Inflammatory macrophage treated with lipopolysaccharide for 1 hour (primary cell): ENCODE measurements at regions not wholly inside any gene's neighbourhood (a gene's known extent, or its start where the extent isn't known, plus 50 kb on each side); places are given as distances from the start of the nearest gene placed in this dataset.

Experiments used
- DNase-seq, 2 donors: peaks; one replicate each; pipeline ENCODE4 v3.0.0-alpha.2; 2020 to 2022

DNA sequence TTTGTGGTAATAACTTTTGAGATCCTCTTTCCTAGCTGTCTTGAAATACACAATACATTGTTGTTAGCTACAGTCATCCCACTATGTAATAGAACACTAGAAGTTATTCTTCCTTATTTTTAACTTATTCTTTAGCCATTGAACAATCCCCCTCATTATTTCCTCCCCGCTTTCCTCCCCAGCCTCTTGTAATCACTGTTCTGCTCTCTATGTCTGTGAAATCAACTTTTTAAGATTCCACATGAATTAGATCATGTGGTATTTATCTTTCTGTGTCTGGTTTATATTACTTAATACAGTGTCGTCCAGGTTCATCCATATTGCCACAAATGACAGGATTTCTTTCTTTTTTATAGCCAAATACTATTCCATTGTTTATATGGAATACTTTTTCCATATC lies 72.9 kb downstream of the SLC10A2 start:
- DNase-seq: no peak

DNA sequence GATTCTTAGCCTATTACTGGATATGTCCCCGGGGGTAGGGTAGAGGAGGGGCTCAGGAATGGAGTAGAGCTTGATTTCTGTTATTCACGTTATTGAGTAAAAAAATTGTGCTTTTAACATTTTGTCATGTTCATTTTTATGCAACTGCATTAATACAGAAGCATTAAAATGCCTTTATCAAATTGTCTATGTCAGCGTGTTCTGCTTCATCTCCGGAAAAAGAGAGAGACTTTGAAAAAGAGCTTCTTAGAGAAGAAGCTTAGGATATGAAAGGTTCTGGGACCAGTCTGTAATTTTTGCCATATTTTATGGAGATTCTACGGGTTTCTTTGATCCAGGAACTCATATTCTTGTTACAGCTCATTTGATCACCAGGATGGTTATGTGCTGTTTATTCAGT lies 82.0 kb downstream of the SLC10A2 start:
- DNase-seq: no peak

DNA sequence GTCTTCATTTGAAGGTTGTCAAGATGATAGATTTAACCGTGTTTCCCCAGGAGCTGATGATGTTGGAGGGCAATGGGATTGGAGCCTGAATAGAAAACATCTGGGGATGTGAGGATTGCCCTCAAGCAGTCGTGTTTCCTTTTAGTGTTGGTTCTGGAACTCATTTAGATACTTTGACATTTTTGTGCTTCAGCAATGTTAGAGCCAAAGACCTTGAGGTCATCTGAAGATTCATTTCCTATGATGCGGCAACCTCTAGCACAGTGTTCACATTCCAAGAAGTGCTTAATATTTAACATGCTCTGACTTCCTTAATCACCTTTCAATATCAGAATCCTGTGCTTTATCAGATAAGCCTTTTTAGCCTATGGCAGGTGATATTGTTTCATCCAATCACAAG lies 82.7 kb downstream of the SLC10A2 start:
- DNase-seq: no peak

DNA sequence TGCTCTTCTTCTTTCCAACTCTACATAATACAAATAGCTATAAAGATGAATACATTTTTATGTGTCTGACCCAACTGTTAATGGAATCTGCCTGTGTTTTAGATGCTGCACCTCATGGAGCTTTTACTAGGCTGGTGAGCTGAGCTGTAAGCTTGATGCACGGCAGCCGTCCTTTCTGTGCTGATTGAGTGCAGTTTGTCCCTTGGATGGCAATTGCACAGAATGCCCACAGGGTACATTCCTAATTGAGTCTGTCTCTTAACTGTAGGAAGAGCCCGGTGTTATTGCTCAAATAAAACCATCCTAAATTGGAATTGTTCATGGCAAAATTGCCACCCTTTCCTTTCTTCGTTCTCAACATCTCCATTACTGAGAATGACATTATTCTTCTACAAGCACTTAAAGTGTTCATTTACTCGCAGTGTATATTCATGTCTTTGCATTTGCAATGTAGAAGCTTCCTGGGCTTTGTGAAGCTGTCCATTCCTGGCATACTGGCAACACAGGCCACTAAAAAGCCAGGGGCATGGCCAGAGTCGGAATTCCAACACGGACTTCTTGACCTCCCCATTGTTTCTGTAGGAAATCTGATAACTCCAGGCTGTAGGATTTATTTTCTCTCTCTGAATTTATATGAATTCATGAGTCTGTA lies 85.8 kb downstream of the SLC10A2 start:
- no peak for DNase-seq

DNA sequence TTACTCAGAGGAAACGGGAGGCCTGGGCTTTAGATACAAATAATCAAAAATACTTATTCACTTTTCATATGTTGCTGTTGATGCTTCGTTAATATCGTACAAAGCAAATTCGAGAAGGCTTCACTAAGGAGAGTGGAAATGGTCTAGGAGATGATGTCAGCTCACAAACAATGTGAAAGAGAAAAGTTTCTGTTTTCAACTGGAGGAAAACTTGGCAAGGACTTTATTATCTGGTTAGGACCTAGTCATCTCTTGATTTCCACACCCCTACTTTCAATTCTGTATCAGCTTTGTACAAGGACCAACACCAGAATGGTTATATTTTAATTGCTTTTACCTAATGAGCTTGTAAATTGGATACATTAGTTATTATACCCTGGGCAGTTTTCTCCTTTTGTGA lies 88.0 kb downstream of the SLC10A2 start:
- no peak for DNase-seq

DNA sequence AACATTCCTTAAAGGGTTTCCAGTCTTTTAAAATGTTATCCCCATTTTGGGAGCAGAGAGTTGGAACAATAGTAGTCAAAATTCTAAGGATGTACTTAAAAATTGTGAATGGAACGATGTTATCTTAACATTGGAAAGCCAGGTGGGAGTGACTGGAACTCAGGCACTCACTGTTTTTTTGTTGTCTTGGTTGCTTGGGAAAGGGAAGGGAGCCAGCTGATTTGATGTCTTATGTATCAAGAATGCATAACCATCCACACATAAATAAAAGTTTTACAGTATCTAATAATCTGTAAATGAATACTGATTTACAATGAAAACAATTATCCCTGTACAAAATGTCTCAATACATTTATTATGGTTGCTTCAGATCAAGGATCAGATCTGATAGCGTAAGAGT lies 88.7 kb downstream of the SLC10A2 start:
- DNase-seq: no peak

DNA sequence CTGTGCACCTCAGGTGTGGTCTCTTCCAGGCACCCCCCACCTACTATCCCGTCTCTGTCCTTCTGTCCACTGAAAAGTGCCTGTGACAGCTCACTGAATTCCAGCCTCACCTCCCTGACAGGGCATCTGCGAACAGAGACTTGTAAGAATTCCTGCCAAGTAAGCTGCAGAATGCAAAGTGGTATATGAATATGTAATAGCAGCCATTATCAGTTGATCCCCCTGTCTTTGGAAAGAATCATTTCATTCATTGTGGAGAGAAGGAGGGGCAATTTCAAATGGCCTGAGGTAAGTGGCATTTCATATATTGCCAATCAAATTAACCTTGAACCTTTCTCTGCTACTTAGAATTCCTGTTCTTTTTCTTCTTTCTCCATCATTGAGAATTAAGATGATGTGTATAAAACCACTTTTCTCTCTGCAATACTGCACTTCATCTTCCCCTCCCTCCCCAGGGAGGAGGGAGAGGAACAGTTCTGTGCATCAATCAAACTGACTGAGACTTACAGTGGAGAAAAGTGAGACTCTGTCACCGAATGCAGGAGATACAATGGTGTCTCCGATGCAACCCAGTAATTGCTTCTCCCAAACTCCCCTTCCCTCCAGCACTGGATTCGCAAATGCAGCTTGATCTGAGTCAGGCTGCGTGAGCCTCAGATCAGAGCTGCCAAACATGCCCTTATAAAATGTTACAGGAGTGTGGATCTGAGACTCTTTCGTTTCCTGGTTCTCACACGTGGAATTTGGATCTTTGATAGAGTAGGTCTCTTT lies 91.7 kb downstream of the SLC10A2 start:
- DNase-seq: no peak

DNA sequence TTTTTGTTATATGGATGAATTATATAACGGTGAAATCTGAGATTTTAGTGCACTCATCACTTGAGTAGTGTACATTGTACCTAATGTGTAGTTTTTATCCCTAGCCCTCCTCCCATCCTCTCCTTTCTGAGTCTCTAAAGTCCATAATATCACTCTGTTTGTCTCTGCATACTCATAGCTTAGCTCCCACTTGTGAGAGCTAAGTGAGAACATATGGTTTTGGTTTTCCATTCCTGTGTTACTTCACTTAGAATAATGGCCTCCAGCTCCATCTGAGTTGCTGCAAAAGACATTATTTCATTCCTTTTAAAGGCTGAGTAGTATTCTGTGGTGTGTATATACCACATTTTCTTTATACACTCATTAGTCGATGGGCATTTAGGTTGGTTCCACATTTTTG lies 94.0 kb downstream of the SLC10A2 start:
- DNase-seq: no peak

DNA sequence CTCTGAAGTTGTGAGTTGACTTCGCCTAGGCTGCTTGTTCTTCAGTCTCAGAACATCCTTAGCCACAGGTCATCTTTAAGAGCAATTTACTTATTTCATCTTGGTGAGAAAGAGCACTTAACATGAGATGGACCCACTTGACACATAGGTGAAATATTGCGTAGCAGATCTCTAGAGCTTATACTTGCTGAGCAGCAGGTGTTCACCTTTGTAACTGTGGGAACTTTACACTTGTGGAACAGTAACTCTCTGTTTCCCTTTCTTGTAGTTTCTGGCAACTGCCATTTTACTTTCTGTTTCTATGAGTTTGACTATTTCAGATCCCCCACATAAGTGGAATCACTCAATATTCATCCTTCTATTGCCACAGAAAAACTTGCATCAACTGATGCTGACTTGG lies 95.7 kb downstream of the SLC10A2 start:
- no peak for DNase-seq

DNA sequence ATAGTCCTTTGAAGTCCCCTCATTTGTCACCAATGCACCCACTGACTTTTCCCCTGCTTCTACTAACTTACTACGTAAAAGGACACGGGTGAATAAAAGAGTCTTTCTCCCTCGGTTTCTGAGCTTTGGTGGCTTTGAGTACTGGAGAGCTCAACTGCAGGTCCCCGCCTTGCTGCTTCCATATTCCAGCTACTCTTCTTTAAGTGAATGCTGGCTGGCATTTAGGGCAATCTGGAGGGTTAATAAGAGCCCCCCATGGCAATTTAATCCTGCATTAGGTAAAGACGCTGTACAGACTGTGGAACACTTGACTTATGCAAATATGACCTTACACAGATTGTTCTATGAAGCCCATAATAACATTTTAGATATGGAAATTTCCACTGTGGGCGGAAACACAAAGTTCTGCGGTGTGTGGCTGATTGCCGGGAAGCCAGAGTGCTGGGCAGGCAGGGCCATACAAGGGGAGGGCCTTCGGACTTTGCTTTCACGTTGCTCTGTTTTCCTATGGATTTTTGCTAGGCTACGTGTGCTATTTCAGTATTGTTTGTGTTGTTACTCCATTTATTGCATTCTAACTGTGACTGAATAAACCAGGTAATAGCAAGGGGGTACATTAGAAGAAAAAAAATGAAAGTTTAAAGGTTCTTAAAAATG lies 97.5 kb downstream of the SLC10A2 start:
- no peak for DNase-seq

DNA sequence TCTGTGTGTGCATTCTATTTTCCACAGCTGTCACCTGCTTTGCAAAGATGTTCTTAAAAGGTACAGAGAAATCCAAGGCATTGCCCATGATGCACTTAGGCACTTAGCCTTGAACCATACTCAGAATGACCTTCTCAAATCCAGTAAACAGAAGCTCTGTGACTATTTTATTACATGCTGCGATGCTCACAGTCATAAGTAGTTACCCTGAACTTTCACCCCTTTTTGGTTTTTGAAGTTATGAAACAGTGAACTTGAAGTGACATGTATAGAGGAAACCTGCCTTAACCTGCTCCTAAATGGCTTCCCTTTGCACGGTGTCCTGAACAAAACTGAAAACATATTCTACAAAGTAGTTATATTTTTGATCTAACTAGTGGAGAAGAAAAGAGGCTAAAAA lies 100.4 kb downstream of the SLC10A2 start:
- no peak for DNase-seq

DNA sequence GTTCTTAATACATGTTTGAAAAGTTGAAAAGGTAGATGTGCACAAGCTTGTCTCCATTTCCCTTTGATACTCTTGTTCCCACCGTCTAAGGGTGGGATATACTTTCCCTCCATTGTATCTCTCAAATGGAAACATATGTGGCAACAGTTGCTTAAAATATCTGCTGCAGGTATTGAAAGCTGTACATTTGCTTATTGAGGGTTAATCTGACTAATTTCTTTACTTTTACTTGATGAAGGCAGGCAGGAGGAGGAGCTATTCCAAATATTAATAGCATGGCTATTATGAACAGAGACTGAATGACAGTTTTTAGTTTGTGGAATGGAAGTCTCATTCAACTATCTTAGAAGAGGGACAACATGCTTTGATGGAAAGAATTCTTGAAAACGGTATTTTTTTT lies 103.8 kb downstream of the SLC10A2 start:
- DNase-seq: no peak

DNA sequence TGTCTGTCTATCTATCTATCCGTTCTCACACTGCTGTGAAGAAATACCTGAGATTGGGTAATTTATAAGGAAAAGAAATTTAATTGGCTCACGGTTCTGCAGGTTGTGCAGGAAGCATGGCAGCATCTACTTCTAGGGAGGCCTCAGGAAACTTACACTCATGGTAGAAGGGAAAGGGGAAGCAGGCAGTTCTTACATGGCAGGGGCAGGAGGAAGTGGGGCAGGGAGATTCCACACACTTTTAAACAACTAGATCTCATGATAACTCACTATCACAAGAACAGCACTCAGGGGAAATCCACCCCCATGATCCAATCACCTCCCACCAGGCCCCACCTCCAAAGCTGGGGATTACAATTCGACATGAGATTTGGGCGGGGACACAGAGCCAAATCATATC lies 105.3 kb downstream of the SLC10A2 start:
- DNase-seq: peak; percentile 4 to 23

DNA sequence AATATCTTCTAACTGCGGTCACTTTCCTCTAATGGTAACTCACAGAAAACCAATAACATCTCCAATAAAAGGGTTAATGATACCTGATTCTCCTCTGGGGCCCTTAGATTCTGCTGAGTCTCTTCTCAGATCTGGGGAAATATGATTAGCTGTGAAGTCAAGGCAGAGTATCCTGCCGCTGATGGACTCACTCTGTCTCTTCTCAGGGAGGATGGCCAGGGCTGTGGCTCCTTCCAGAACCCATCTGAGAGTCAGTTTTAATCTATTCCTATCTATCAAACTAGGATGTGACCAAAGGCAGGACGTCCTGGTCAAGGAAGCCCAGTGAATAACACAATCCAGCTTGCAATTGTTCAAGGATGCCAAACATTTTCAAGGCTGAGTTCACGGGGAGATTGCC lies 109.8 kb downstream of the SLC10A2 start:
- no peak for DNase-seq

DNA sequence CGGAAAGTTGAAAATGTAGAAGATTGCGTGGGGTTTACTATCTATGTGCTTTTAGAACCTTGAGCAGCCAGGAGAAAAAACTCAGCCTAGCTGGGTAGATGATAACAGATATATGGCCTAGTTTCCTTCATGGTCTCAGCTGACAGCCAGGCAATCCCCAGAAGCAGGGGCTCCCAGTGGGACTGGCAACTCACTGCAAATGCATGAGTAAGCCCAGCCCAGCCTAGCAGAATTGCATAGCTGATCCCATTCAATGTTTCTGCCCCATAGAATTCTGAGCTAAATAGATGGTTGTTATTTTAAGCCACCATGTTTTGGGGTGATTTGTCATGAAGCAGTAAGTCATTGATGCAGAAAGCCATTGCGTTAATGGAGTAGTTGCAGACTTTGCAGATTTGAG lies 108.5 kb downstream of the ERCC5 start:
- DNase-seq: no peak

DNA sequence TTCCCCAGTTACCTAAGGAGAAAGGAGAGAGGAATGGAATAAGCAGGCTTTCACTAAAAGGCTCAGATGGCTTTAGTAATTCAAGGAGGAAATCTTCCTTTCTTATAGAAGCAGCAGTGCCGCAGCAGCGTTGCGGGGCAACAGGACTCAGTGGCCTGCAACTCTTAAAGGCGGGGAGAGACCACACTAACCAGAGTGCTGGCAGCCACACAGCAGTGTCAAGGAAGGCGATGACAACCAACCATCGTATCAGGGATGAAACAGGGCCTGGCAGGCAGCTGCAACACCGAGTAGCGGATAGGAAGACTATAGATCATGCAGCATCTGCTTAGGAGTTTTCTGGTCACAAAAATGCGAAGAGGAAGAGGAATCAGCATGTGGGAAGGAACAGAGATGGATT lies 106.0 kb downstream of the ERCC5 start:
- no peak for DNase-seq

DNA sequence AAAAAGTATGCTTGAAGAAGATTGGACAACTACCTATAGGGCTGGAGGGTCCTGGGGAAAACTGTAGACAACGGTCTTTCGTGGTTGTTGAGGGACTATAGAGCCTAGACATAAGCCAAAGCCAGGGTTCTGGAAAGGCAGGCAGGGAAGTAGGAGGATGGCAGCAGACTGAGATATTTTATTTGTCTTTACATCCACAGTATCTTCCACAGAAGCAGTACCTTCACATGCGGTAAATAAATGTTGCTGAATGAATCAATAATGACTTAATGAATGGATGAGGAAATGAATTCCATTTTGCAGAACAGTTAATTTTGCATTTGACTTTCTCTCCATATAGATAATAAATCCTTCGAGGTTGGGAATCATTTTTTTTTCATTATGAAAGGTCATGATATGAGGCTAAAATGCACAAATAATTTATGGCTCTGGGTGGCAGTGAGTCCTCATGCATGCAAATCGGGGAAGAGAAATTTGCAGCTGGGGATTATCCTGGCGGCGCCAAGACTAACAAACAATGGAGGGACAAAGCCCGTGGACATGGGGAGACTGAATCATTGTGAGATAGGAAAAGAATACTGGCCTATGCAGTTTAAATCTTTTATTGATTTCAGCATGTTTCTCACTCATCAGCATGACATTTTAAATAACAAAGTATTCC lies 102.0 kb downstream of the ERCC5 start:
- DNase-seq: no peak

DNA sequence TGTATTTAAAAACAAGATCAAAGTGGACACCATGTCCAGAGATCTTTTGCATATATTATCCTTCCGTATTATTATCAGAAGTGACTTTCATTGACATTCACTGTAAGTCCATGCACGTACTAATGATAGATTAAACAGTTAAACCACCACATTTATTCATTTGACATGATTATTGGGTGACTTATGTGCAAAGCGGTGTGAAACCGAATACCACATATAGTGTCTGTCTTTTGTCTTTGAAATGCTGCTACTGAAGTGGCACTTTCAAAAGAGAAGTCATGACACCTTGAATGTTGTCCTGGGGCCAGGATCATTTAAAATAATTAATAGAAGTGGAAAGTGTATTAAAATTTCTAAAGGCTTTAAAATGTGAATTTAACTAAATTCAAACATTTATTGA lies 100.1 kb downstream of the ERCC5 start:
- no peak for DNase-seq

DNA sequence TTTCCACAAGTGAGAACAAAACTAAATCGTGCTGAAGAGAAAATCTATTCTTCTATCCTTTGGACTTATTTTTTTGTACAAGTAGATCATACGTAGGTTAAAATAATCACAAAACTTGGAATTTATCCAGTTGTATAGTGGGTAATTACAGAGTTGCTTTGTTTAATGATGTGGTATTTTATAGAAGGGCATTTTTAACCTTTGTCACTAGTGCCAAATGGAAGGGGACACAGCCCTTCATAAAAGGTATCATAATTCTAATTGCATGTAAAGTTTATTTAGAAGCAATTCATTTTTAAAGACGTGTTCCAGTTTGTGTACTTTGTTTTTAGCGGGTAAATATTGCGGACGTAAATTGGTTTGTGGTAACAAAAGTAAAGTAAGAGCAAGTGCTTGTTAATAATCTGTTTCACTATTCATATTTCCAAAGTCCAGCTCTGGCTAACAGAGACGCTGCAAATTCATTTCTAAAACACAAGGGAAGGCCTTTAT lies 99.5 kb downstream of the ERCC5 start:
- DNase-seq: no peak

DNA sequence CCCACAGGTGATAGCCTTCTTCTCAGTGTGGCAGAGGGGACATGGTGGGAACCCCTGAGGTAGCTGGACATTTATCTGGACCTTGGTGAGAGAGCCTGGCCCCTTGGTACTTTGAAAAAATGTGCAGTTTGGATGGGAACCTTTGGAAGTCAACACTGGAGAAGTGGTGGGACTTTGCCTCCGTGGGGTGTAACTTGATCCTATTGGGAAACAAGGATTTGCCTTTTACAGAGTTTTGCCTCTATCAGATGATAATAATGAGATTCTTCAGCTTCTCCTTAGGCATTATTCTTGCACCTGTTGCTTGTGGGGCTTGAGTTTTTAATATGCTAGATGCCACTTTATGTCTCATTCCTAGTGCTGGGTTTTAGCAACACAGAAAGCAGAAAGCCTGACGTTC lies 99.0 kb downstream of the ERCC5 start:
- DNase-seq: no peak

DNA sequence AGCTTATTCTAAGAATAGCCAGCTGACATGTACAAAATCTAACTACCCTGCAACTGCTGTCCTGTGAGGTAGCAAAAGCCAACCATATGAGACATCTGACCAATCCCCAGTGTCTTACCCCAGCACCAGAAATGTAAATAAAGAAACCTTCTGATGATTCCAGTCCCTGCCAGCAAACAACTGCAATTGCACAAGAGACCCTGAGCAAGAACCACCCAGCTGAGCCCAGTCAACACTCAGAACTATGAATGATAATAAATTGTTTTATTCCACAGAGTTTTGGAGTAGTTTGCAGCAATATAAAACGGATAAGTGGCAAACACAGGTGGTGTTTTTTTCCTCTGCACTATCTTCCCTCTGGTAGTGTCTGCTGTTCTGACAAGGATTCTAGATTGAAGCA lies 94.9 kb downstream of the ERCC5 start:
- no peak for DNase-seq

DNA sequence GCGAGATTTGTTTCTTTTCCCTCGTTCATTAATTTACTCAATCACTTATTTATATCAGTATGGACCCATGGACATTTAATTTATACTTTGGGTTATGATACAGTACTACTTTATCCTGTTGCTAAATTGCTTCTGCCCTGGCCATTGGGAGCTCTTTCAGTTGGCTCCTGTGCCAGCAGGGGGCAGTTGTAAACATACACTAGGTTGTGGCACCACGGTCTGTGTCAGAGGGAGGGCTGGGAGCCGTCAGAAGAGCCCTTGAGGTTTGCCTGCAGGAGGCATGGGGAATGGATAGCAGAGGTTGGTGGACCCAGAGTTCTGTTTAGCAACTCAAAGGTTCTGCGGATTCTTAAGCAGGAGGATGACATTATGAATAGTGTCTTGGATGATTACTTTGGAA lies 94.3 kb downstream of the ERCC5 start:
- no peak for DNase-seq

DNA sequence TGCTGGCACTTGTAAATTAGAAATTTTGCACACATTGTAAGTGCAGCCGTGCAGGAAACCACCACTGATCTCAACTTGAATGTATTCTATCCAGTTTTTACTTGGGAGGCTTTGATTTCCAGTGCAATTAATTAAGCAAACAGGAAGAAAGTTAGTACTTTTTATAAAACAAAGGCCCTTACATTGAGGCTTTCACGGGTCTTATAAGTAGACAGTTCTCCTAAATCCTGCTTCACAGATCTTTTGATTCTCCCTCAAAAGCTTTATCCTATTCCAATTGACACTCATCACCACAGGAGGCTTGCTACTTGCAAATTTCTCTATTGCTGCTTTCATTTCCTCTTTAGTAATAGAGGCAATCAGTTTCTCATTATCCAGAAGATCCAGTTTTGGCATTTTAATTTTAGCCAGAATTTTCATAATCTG lies 90.1 kb downstream of the ERCC5 start:
- DNase-seq: no peak

DNA sequence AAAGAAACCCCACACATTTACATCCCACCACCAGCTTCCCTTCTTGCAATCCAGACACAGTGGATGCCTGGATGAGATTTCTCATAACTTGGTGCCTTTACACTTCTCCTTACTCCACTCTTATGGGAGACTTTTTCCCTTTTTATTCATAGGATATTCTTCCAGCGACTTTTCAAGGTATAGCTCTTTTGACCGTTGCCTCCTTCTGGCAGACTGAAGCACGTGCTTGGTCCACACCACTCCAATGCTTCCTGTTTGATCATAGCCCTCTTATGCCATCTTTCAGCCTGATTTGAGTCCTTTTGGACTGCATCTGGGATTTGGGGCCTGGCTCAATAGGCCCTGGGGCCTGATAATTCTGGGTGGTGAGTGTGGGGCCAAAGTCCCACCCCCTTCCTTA lies 87.7 kb downstream of the ERCC5 start:
- DNase-seq: no peak
